WTC11 (cell line): ENCODE measurements at regions not wholly inside any gene's neighbourhood (a gene's known extent, or its start where the extent isn't known, plus 50 kb on each side); places are given as distances from the start of the nearest gene placed in this dataset.

Source experiments
- ATAC-seq: fragments of 200-7000 bp; cut with Tn5 transposase; 2 replicates; pipeline ENCODE4 v1.10.0; 2021; ENCODE audit warnings: mild to moderate bottlenecking, moderate library complexity
- CTCF ChIA-PET: fragments of 300-600 bp; sonication (Branson Sonifier 250); formaldehyde crosslinking; loops from one replicate; lab custom pipeline; 2021; ENCODE audit warnings: antibody characterized with exemption; lab: Charles Lee
- POLR2A ChIA-PET: fragments of 350-600 bp; sonication (Branson Sonifier 250); formaldehyde crosslinking; loops from one replicate; lab custom pipeline; 2021; ENCODE audit warnings: antibody characterized with exemption; lab: Charles Lee
- DNase-seq: peaks from one replicate; pipeline ENCODE4 v3.0.0; 2021; ENCODE audit warnings: low spot score
- H3K27ac Mint-ChIP-seq: 2 replicates; pipeline ENCODE4 v1.8.0; 2021; ENCODE audit warnings: mixed read lengths
- H3K27me3 Mint-ChIP-seq: 2 replicates; pipeline ENCODE4 v1.8.0; 2021; ENCODE audit warnings: low read depth, mild to moderate bottlenecking, moderate library complexity, mixed read lengths
- H3K36me3 Mint-ChIP-seq: 2 replicates; pipeline ENCODE4 v1.8.0; 2021; ENCODE audit warnings: mixed read lengths
- H3K4me1 Mint-ChIP-seq: 2 replicates; pipeline ENCODE4 v1.8.0; 2022; ENCODE audit warnings: mixed read lengths
- H3K4me3 Mint-ChIP-seq: 2 replicates; pipeline ENCODE4 v1.8.0; 2021; ENCODE audit warnings: mild to moderate bottlenecking, moderate library complexity, mixed read lengths
- H3K9me3 Mint-ChIP-seq: 2 replicates; pipeline ENCODE4 v1.8.0; 2021; ENCODE audit warnings: mixed read lengths
- EMX1 ChIP-seq: fragments of 250-450 bp; sonication (Bioruptor Pico); IDR thresholded peaks from 2 replicates; pipeline ENCODE4 v1.8.0; 2021; ENCODE audit warnings: mild to moderate bottlenecking
- FOXJ3 ChIP-seq: sonication (generic); formaldehyde crosslinking; IDR thresholded peaks from 2 replicates; pipeline ENCODE4 v1.9.0; 2021; ENCODE audit warnings: missing genetic modification reagents, mild to moderate bottlenecking, borderline replicate concordance
- IRF2 ChIP-seq: sonication (generic); formaldehyde crosslinking; IDR thresholded peaks from 2 replicates; pipeline ENCODE4 v1.8.0; 2022; ENCODE audit warnings: low read depth, missing genetic modification reagents, borderline replicate concordance
- JAZF1 ChIP-seq: fragments of 250-450 bp; sonication (Bioruptor Pico); IDR thresholded peaks from 2 replicates; pipeline ENCODE4 v1.9.0; 2021; ENCODE audit warnings: moderate library complexity, mild to moderate bottlenecking, inconsistent platforms
- JUN ChIP-seq: sonication (generic); formaldehyde crosslinking; IDR thresholded peaks from 2 replicates; pipeline ENCODE4 v1.8.0; 2023; ENCODE audit warnings: mild to moderate bottlenecking, missing genetic modification reagents
- KAT7 ChIP-seq: sonication (generic); formaldehyde crosslinking; IDR thresholded peaks from 2 replicates; pipeline ENCODE4 v1.8.1; 2023; ENCODE audit warnings: missing genetic modification reagents, mild to moderate bottlenecking, borderline replicate concordance
- NFE2L1 ChIP-seq: sonication (generic); formaldehyde crosslinking; IDR thresholded peaks from 2 replicates; pipeline ENCODE4 v1.8.1; 2023; ENCODE audit warnings: missing genetic modification reagents
- PRRX2 ChIP-seq: fragments of 250-450 bp; sonication (Bioruptor Pico); IDR thresholded peaks from 2 replicates; pipeline ENCODE4 v1.8.0; 2021; ENCODE audit warnings: mild to moderate bottlenecking
- RORB ChIP-seq: fragments of 250-450 bp; sonication (Bioruptor Pico); IDR thresholded peaks from 2 replicates; pipeline ENCODE4 v1.9.0; 2021; ENCODE audit warnings: mild to moderate bottlenecking
- ZNF423 ChIP-seq: fragments of 250-450 bp; sonication (Bioruptor Pico); IDR thresholded peaks from 2 replicates; pipeline ENCODE4 v2.1.2; 2022; ENCODE audit warnings: mild to moderate bottlenecking, moderate library complexity
- TF ChIP-seq, protein P1 (sequence below): sonication (generic); formaldehyde crosslinking; IDR thresholded peaks from 2 replicates; pipeline ENCODE4 v1.8.1; 2022; ENCODE audit warnings: low read depth, mild to moderate bottlenecking, moderate library complexity, missing genetic modification reagents, borderline replicate concordance
- TF ChIP-seq, protein P2 (sequence below): sonication (generic); formaldehyde crosslinking; IDR thresholded peaks from 2 replicates; pipeline ENCODE4 v1.8.0; 2022; ENCODE audit warnings: mild to moderate bottlenecking, missing genetic modification reagents
- TF ChIP-seq, protein P3 (sequence below): fragments of 250-450 bp; sonication (Bioruptor Pico); IDR thresholded peaks from 2 replicates; pipeline ENCODE4 v1.9.0; 2021; ENCODE audit warnings: mild to moderate bottlenecking
- TF ChIP-seq, protein P4 (sequence below): sonication (generic); formaldehyde crosslinking; IDR thresholded peaks from 2 replicates; pipeline ENCODE4 v1.8.1; 2022; ENCODE audit warnings: mild to moderate bottlenecking, moderate library complexity, missing genetic modification reagents
- TF ChIP-seq, protein P5 (sequence below): fragments of 250-450 bp; sonication (Bioruptor Pico); IDR thresholded peaks from 2 replicates; pipeline ENCODE4 v1.9.0; 2021; ENCODE audit warnings: mild to moderate bottlenecking
- TF ChIP-seq, protein P6 (sequence below): sonication (generic); formaldehyde crosslinking; IDR thresholded peaks from 2 replicates; pipeline ENCODE4 v1.8.0; 2022; ENCODE audit warnings: mild to moderate bottlenecking, missing genetic modification reagents
- TF ChIP-seq, protein P7 (sequence below): sonication (generic); formaldehyde crosslinking; IDR thresholded peaks from 2 replicates; pipeline ENCODE4 v1.8.1; 2023; ENCODE audit warnings: mild to moderate bottlenecking, missing genetic modification reagents, moderate library complexity
- TF ChIP-seq, protein P8 (sequence below): fragments of 250-450 bp; sonication (Bioruptor Pico); IDR thresholded peaks from 2 replicates; pipeline ENCODE4 v2.1.2; 2022; ENCODE audit warnings: mild to moderate bottlenecking, moderate library complexity
- TF ChIP-seq, protein P9 (sequence below): fragments of 250-450 bp; sonication (Bioruptor Pico); IDR thresholded peaks from 2 replicates; pipeline ENCODE4 v1.9.0; 2021; ENCODE audit warnings: moderate library complexity, mild to moderate bottlenecking, inconsistent platforms, borderline replicate concordance
- TF ChIP-seq, protein P10 (sequence below): sonication (generic); formaldehyde crosslinking; IDR thresholded peaks from 2 replicates; pipeline ENCODE4 v1.8.0; 2022; ENCODE audit warnings: mild to moderate bottlenecking, missing genetic modification reagents

DNA sequence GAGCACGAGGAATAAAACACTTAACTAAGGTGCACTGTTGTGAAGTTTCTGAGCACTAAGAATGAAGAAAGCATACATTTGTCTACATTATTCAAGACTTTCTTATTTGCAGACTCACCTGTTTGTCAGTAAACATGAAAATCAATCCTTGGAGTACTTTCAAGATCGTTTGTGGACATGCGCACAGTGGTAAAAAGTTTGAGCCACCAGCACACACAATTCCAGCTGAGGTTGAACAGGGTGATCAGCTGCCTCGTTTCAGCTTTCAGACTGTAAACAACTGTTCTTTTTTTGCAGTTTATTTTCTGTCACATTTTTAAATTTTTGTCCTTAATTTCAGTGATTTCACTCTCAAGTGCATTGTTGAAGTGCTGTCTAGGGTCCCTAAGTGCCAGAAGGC is 143.8 kb upstream of the VCX2 start:
- Mint-ChIP-seq H3K9me3 (peaks cover 5% of the 10 kb centered on the region; the same call in 1 of the 2 replicates), H3K4me1 (peaks cover 11% of the 10 kb centered on the region), H3K27me3 (no peaks in the 10 kb centered on the region), H3K27ac (no peak overlapping the region), H3K36me3 (no peaks in the 10 kb centered on the region), H3K4me3 (no peak overlapping the region)
- DNase-seq (no peak), ATAC-seq (no peak)
- ChIA-PET CTCF (interaction anchor here (0.6 kb wide), 1 partner anchor 216 kb away, joined by 4 read pairs; no protein-coding TSS in a partner anchor), POLR2A (no interaction called here)
- TF ChIP-seq, protein P1, sequence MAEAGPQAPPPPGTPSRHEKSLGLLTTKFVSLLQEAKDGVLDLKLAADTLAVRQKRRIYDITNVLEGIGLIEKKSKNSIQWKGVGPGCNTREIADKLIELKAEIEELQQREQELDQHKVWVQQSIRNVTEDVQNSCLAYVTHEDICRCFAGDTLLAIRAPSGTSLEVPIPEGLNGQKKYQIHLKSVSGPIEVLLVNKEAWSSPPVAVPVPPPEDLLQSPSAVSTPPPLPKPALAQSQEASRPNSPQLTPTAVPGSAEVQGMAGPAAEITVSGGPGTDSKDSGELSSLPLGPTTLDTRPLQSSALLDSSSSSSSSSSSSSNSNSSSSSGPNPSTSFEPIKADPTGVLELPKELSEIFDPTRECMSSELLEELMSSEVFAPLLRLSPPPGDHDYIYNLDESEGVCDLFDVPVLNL (CRISPR knock-in tag), result no peak
- no peak for TF ChIP-seq EMX1 (CRISPR knock-in tag)
- no peak for TF ChIP-seq FOXJ3 (CRISPR knock-in tag)
- TF ChIP-seq, protein P2, sequence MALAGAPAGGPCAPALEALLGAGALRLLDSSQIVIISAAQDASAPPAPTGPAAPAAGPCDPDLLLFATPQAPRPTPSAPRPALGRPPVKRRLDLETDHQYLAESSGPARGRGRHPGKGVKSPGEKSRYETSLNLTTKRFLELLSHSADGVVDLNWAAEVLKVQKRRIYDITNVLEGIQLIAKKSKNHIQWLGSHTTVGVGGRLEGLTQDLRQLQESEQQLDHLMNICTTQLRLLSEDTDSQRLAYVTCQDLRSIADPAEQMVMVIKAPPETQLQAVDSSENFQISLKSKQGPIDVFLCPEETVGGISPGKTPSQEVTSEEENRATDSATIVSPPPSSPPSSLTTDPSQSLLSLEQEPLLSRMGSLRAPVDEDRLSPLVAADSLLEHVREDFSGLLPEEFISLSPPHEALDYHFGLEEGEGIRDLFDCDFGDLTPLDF (CRISPR knock-in tag), result no peak
- TF ChIP-seq NFE2L1 (CRISPR knock-in tag), result no peak
- TF ChIP-seq, protein P3, sequence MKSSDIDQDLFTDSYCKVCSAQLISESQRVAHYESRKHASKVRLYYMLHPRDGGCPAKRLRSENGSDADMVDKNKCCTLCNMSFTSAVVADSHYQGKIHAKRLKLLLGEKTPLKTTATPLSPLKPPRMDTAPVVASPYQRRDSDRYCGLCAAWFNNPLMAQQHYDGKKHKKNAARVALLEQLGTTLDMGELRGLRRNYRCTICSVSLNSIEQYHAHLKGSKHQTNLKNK (CRISPR knock-in tag), result no peak
- no peak for TF ChIP-seq JUN (CRISPR knock-in tag)
- no peak for TF ChIP-seq IRF2 (CRISPR knock-in tag)
- TF ChIP-seq, protein P4, sequence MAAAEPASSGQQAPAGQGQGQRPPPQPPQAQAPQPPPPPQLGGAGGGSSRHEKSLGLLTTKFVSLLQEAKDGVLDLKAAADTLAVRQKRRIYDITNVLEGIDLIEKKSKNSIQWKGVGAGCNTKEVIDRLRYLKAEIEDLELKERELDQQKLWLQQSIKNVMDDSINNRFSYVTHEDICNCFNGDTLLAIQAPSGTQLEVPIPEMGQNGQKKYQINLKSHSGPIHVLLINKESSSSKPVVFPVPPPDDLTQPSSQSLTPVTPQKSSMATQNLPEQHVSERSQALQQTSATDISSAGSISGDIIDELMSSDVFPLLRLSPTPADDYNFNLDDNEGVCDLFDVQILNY (CRISPR knock-in tag), result no peak
- TF ChIP-seq, protein P5, sequence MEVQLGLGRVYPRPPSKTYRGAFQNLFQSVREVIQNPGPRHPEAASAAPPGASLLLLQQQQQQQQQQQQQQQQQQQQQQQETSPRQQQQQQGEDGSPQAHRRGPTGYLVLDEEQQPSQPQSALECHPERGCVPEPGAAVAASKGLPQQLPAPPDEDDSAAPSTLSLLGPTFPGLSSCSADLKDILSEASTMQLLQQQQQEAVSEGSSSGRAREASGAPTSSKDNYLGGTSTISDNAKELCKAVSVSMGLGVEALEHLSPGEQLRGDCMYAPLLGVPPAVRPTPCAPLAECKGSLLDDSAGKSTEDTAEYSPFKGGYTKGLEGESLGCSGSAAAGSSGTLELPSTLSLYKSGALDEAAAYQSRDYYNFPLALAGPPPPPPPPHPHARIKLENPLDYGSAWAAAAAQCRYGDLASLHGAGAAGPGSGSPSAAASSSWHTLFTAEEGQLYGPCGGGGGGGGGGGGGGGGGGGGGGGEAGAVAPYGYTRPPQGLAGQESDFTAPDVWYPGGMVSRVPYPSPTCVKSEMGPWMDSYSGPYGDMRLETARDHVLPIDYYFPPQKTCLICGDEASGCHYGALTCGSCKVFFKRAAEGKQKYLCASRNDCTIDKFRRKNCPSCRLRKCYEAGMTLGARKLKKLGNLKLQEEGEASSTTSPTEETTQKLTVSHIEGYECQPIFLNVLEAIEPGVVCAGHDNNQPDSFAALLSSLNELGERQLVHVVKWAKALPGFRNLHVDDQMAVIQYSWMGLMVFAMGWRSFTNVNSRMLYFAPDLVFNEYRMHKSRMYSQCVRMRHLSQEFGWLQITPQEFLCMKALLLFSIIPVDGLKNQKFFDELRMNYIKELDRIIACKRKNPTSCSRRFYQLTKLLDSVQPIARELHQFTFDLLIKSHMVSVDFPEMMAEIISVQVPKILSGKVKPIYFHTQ (CRISPR knock-in tag), result no peak
- no peak for TF ChIP-seq JAZF1 (CRISPR knock-in tag)
- TF ChIP-seq, protein P6, sequence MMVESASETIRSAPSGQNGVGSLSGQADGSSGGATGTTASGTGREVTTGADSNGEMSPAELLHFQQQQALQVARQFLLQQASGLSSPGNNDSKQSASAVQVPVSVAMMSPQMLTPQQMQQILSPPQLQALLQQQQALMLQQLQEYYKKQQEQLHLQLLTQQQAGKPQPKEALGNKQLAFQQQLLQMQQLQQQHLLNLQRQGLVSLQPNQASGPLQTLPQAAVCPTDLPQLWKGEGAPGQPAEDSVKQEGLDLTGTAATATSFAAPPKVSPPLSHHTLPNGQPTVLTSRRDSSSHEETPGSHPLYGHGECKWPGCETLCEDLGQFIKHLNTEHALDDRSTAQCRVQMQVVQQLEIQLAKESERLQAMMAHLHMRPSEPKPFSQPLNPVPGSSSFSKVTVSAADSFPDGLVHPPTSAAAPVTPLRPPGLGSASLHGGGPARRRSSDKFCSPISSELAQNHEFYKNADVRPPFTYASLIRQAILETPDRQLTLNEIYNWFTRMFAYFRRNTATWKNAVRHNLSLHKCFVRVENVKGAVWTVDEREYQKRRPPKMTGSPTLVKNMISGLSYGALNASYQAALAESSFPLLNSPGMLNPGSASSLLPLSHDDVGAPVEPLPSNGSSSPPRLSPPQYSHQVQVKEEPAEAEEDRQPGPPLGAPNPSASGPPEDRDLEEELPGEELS (CRISPR knock-in tag), result no peak
- no peak for TF ChIP-seq RORB (CRISPR knock-in tag)
- TF ChIP-seq, protein P7, sequence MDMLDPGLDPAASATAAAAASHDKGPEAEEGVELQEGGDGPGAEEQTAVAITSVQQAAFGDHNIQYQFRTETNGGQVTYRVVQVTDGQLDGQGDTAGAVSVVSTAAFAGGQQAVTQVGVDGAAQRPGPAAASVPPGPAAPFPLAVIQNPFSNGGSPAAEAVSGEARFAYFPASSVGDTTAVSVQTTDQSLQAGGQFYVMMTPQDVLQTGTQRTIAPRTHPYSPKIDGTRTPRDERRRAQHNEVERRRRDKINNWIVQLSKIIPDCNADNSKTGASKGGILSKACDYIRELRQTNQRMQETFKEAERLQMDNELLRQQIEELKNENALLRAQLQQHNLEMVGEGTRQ (CRISPR knock-in tag), result no peak
- TF ChIP-seq, protein P8, sequence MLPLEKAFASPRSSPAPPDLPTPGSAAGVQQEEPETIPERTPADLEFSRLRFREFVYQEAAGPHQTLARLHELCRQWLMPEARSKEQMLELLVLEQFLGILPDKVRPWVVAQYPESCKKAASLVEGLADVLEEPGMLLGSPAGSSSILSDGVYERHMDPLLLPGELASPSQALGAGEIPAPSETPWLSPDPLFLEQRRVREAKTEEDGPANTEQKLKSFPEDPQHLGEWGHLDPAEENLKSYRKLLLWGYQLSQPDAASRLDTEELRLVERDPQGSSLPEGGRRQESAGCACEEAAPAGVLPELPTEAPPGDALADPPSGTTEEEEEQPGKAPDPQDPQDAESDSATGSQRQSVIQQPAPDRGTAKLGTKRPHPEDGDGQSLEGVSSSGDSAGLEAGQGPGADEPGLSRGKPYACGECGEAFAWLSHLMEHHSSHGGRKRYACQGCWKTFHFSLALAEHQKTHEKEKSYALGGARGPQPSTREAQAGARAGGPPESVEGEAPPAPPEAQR (CRISPR knock-in tag), result no peak
- TF ChIP-seq ZNF423 (CRISPR knock-in tag), result no peak
- TF ChIP-seq, protein P9, sequence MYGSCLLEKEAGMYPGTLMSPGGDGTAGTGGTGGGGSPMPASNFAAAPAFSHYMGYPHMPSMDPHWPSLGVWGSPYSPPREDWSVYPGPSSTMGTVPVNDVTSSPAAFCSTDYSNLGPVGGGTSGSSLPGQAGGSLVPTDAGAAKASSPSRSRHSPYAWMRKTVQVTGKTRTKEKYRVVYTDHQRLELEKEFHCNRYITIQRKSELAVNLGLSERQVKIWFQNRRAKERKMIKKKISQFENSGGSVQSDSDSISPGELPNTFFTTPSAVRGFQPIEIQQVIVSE (CRISPR knock-in tag), result no peak
- no peak for TF ChIP-seq KAT7
- TF ChIP-seq, protein P10, sequence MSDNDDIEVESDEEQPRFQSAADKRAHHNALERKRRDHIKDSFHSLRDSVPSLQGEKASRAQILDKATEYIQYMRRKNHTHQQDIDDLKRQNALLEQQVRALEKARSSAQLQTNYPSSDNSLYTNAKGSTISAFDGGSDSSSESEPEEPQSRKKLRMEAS (CRISPR knock-in tag), result no peak
- TF ChIP-seq PRRX2, result no peak
